Transverse colon (tissue), 4 donors: ENCODE measurements at regions not wholly inside any gene's neighbourhood (a gene's known extent, or its start where the extent isn't known, plus 50 kb on each side); places are given as distances from the start of the nearest gene placed in this dataset.
A peak's percentile ranks its signal among the peaks of the same experiment; 100 is the strongest.

Experiments
- DNase-seq: peaks from one replicate; pipeline ENCODE4 v3.0.0-alpha.2; 2019
- H3K27ac ChIP-seq, 4 donors: fragments of 200-600 bp; sonication (generic); 2 replicates each; pipeline ENCODE4 v1.5.1; 2016 to 2018; ENCODE audit warnings: inconsistent platforms in 4 of 4
- H3K27me3 ChIP-seq: fragments of 200-600 bp; sonication (generic); 2 replicates; pipeline ENCODE4 v1.5.1; 2017; ENCODE audit warnings: inconsistent platforms
- H3K36me3 ChIP-seq, 4 donors: fragments of 200-600 bp; sonication (generic); 2 replicates each; pipeline ENCODE4 v1.5.1; 2017 to 2019; ENCODE audit warnings: inconsistent platforms in 4 of 4
- H3K4me1 ChIP-seq, 4 donors: fragments of 200-600 bp; sonication (generic); 2 replicates each; pipeline ENCODE4 v1.5.1; 2017 to 2020; ENCODE audit warnings: inconsistent platforms in 4 of 4
- H3K4me3 ChIP-seq, 4 donors: fragments of 200-600 bp; sonication (generic); 1 replicate in 1 of 4; 2 replicates in 3 of 4; pipeline versions ENCODE4 v1.5.1 to v1.6.1; 2017 to 2019; ENCODE audit warnings: inconsistent platforms in 4 of 4
- H3K9me3 ChIP-seq, 2 donors: fragments of 200-600 bp; sonication (generic); 2 replicates each; pipeline ENCODE4 v1.5.1; 2017 to 2019; ENCODE audit warnings: inconsistent platforms in 2 of 2
- CTCF ChIP-seq, 5 experiments: fragments of 200-600 bp in 3 of 5; fragments of 450-650 bp in 2 of 5; sonication (generic) in 3 of 5; IDR thresholded peaks; 1 replicate in 2 of 5; 2 replicates in 3 of 5; pipeline ENCODE4 v1.5.1; 2016 to 2017; ENCODE audit warnings: antibody characterized with exemption in 5 of 5, inconsistent platforms in 3 of 5, mild to moderate bottlenecking in 2 of 5, moderate library complexity in 1 of 5
- EP300 ChIP-seq: sonication (generic); formaldehyde crosslinking; IDR thresholded peaks from one replicate; pipeline ENCODE4 v1.6.1; 2017; ENCODE audit warnings: antibody characterized with exemption, low read depth
- POLR2A ChIP-seq: fragments of 450-650 bp; IDR thresholded peaks from one replicate; pipeline ENCODE4 v1.6.1; 2016; ENCODE audit warnings: antibody characterized with exemption, mild to moderate bottlenecking, moderate library complexity
- POLR2AphosphoS5 ChIP-seq, 3 donors: sonication (generic); formaldehyde crosslinking; IDR thresholded peaks; one replicate each; pipeline ENCODE4 v1.6.1; 2016; ENCODE audit warnings: antibody characterized with exemption in 3 of 3
- WGBS, 2 donors: methylation state at CpG; one replicate each; pipeline ENCODE4 v1.1.5; 2018; ENCODE audit warnings: low coverage in 1 of 2; 5-methylcytosine and 5-hydroxymethylcytosine counted together
- in situ Hi-C, 4 donors: fragments of 200-750 bp; cut with MboI; loops; one replicate each; pipeline versions ENCODE4 v1.15.0 to v1.15.1; 2017; ENCODE audit warnings: low sequenced_read_pairs in 3 of 4, low pct_ligation_motif_present in 1 of 4, low pct_unique_long_range_greater_than_20kb in 1 of 4
- intact Hi-C: fragments of 100-400 bp; cut with DNase I; formaldehyde crosslinking; loops from one replicate; pipeline ENCODE4 v1.15.1; 2023; ENCODE audit warnings: low total_unique reads

DNA sequence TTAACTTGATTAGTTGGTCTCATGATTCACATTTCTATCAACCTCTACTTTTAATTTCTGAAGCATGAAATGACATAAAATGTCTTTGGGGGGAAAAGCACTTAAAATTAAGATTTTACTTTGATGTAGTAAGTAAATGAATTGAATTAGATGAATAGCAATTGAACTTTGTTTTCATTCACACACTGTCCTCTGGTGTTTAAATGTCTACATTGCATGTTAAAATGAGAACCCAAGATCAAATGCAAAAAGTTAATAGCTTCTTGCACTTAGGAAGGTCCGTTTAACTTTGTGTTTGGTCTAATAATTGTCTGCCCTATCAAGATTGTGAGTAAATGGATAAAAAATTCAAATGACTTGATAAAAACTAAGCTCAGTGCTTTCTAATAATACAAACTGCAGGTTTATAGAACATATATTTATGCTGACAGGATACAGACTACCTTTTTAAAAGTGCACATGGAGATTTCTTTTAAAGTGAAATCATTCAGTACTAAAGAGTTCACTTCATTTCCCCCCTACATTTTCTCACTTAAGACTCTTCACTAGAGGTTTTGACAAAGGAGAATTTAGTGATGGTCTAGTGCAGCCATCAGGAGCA is 156.2 kb upstream of the NABP1 start:
- 23 to 24% methylated on average over 1 of the region's 1 CpG for WGBS, 2 donors
- no peak for DNase-seq
- in situ Hi-C loops = loop anchor here in 2 of 4 donors (5.0 to 25.0 kb wide), 4 partner anchors 354 to 467 kb away; partner anchors contain the start of gene STAT4 (in 1 of the 2)
- no peak for TF ChIP-seq EP300
- TF ChIP-seq CTCF (IDR thresholded peaks at IDR 0.05) = peak; percentile 71 to 77 (median 76)
- TF ChIP-seq POLR2AphosphoS5 (IDR thresholded peaks at IDR 0.05) = no peak
- no peak for TF ChIP-seq POLR2A
- H3K9me3 ChIP-seq = no peaks in the 10 kb centered on the region
- no peak overlapping the region for H3K4me3 ChIP-seq
- no peak overlapping the region for H3K27ac ChIP-seq
- H3K36me3 ChIP-seq = no peaks in the 10 kb centered on the region
- no peaks in the 10 kb centered on the region for H3K4me1 ChIP-seq
- H3K27me3 ChIP-seq = no peaks in the 10 kb centered on the region
- intact Hi-C loops = no loop called here

DNA sequence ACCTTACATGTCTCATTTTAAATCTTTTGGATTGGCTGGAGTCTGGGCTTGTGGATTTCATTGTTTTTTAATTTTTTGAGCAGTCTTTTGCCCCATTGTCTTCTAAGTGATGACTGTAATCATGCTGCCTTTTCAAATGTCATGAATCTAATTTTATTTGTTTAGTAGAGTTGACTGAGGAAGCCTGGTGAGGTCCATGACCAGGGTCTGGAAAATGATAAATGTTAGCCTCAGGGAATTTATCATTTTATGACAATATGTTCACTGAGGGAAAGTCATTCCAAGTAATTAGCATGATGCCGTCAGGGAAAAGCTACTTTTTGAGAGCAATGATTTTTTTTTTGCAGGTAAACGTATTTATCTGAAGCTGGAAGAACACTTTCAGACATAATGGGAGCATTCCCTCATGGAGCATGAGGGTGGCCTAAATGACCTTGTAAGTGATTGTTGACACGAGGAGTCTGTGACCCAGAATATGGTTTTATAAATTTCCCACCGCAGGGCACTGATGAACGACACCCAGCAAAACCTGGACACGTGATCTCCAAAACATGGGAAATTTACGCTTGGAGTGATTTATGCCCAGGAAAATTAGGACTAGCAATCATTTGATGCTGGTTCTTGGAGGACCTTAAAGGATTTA is 155.3 kb upstream of the NABP1 start:
- TF ChIP-seq CTCF (IDR thresholded peaks at IDR 0.05) (no peak), POLR2A (no peak), POLR2AphosphoS5 (IDR thresholded peaks at IDR 0.05) (no peak)
- intact Hi-C loops (no loop called here), in situ Hi-C loops (loop anchor here in 2 of 4 donors (5.0 to 25.0 kb wide), 4 partner anchors 355 to 468 kb away; partner anchors contain the start of gene STAT4 (in 1 of the 2))
- Histone ChIP-seq H3K27me3 (no peaks in the 10 kb centered on the region), H3K4me1 (no peaks in the 10 kb centered on the region), H3K27ac (no peak overlapping the region), H3K4me3 (no peak overlapping the region), H3K36me3 (no peaks in the 10 kb centered on the region), H3K9me3 (no peaks in the 10 kb centered on the region)
- no peak for DNase-seq
- 62 to 74% methylated on average over 5 to 7 of the region's 7 CpGs for WGBS, 2 donors

DNA sequence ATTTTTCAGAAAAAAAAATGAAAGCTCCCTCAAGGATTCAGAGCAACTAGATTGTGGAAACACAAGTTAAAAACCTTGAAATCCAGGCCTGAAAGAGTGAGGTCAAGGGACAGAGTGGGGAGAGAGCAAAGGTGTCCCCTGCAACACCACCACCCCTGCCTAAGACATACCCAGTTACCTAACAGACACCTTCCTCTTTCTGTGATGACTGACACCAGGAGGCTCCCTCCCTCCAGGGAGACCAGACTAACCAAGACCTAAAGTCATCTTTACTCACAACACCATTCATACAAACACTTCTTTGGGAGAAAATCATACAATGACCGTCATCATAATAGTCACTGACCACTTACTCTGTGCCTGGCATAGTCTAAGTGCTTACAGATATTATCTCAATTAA is 151.8 kb upstream of the NABP1 start:
- intact Hi-C loops = no loop called here
- in situ Hi-C loops = loop anchor here in 1 of 4 donors (10.0 kb wide), 1 partner anchor 471 kb away; no protein-coding TSS in a partner anchor
- H3K36me3 ChIP-seq = no peaks in the 10 kb centered on the region
- no peaks in the 10 kb centered on the region for H3K27me3 ChIP-seq
- no peak overlapping the region for H3K27ac ChIP-seq
- H3K4me3 ChIP-seq = no peak overlapping the region
- WGBS, 2 donors = 63 to 95% methylated on average over 1 of the region's 1 CpG
- no peak for DNase-seq
- H3K4me1 ChIP-seq = no peaks in the 10 kb centered on the region
- no peaks in the 10 kb centered on the region for H3K9me3 ChIP-seq
- TF ChIP-seq POLR2A (no peak), POLR2AphosphoS5 (IDR thresholded peaks at IDR 0.05) (no peak), EP300 (no peak), CTCF (IDR thresholded peaks at IDR 0.05) (no peak)

- TF ChIP-seq POLR2A (no peak), EP300 (no peak), POLR2AphosphoS5 (IDR thresholded peaks at IDR 0.05) (no peak), CTCF (IDR thresholded peaks at IDR 0.05) (no peak)
- H3K27me3 ChIP-seq = no peaks in the 10 kb centered on the region
- DNase-seq = no peak
- H3K27ac ChIP-seq = no peak overlapping the region
- intact Hi-C loops (no loop called here), in situ Hi-C loops (loop anchor here in 1 of 4 donors (10.0 kb wide), 1 partner anchor 472 kb away; no protein-coding TSS in a partner anchor)
- no peaks in the 10 kb centered on the region for H3K9me3 ChIP-seq
- 67 to 75% methylated on average over 2 of the region's 2 CpGs for WGBS, 2 donors
- H3K4me1 ChIP-seq = no peaks in the 10 kb centered on the region
- no peaks in the 10 kb centered on the region for H3K36me3 ChIP-seq
- no peak overlapping the region for H3K4me3 ChIP-seq
These were observed 151.4 kb upstream of the NABP1 start for GRCh38 chr2:191526536-191526935.
